HEK293 (cell line): ENCODE measurements at regions not wholly inside any gene's neighbourhood (a gene's known extent, or its start where the extent isn't known, plus 50 kb on each side); places are given as distances from the start of the nearest gene placed in this dataset.

Experiments used
- HOXC10 ChIP-seq: sonication (generic); formaldehyde crosslinking; IDR thresholded peaks from 2 replicates; pipeline ENCODE4 v1.8.1; 2023; ENCODE audit warnings: mild to moderate bottlenecking, missing genetic modification reagents
- KLF9 ChIP-seq: fragments of 450-650 bp; formaldehyde crosslinking; IDR thresholded peaks from 2 replicates; pipeline ENCODE4 v1.5.1; 2016; ENCODE audit warnings: missing biosample characterization, missing genetic modification characterization, low read depth
- ZNF24 ChIP-seq: fragments of 450-650 bp; formaldehyde crosslinking; IDR thresholded peaks from 2 replicates; pipeline ENCODE4 v1.5.1; 2016; ENCODE audit warnings: missing biosample characterization, missing genetic modification characterization
- ZNF830 ChIP-seq: fragments of 450-650 bp; IDR thresholded peaks from 2 replicates; pipeline ENCODE4 v1.5.0; 2018; ENCODE audit warnings: missing biosample characterization, missing genetic modification characterization, low read depth, mild to moderate bottlenecking, moderate library complexity
- TF ChIP-seq, protein P1 (sequence below): fragments of 450-650 bp; formaldehyde crosslinking; IDR thresholded peaks from 2 replicates; pipeline ENCODE4 v1.5.1; 2016; ENCODE audit warnings: missing biosample characterization, missing genetic modification characterization

DNA sequence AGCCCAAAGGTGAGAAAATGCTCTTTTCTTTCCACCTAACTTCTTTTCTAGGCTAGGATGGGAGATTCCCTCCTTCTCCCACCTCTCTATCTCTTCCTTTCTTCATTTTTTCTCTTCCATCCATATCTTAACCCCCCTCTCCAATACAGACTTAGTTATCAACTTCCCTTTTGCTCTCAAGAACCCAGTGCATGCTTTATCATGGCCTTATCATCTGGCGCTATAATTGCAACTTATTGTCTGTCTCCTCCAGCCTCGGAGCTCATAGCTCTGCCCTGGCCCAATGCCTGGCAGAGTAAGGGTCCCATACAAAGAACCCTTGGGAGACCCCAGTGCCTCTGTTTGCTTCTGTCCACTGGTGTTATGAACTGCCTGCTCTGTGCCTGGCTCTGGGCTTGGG is 71.0 kb upstream of the NFASC start:
- TF ChIP-seq, protein P1, sequence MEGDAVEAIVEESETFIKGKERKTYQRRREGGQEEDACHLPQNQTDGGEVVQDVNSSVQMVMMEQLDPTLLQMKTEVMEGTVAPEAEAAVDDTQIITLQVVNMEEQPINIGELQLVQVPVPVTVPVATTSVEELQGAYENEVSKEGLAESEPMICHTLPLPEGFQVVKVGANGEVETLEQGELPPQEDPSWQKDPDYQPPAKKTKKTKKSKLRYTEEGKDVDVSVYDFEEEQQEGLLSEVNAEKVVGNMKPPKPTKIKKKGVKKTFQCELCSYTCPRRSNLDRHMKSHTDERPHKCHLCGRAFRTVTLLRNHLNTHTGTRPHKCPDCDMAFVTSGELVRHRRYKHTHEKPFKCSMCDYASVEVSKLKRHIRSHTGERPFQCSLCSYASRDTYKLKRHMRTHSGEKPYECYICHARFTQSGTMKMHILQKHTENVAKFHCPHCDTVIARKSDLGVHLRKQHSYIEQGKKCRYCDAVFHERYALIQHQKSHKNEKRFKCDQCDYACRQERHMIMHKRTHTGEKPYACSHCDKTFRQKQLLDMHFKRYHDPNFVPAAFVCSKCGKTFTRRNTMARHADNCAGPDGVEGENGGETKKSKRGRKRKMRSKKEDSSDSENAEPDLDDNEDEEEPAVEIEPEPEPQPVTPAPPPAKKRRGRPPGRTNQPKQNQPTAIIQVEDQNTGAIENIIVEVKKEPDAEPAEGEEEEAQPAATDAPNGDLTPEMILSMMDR (tag by site-specific recombination) = no peak
- no peak for TF ChIP-seq HOXC10 (CRISPR knock-in tag)
- TF ChIP-seq ZNF24 (tag by site-specific recombination) = no peak
- TF ChIP-seq ZNF830 (tag by site-specific recombination) = no peak
- TF ChIP-seq KLF9 (tag by site-specific recombination) = no peak
